Testis (tissue), 2 donors: ENCODE measurements at regions not wholly inside any gene's neighbourhood (a gene's known extent, or its start where the extent isn't known, plus 50 kb on each side); places are given as distances from the start of the nearest gene placed in this dataset.

Experiments used
- CTCF ChIP-seq, 3 experiments: fragments of 450-650 bp in 2 of 3; fragments of 200-600 bp in 1 of 3; sonication (generic) in 1 of 3; IDR thresholded peaks; one replicate each; pipeline ENCODE4 v1.5.1; 2016 to 2019; ENCODE audit warnings: antibody characterized with exemption in 3 of 3, mild to moderate bottlenecking in 2 of 3, moderate library complexity in 1 of 3
- POLR2A ChIP-seq: fragments of 450-650 bp; IDR thresholded peaks from one replicate; pipeline ENCODE4 v1.6.1; 2017; ENCODE audit warnings: antibody characterized with exemption, mild to moderate bottlenecking, moderate library complexity

- TF ChIP-seq CTCF (IDR thresholded peaks at IDR 0.05) (peak; percentile 37 to 82 (median 68)), POLR2A (no peak)
These were observed 83.8 kb upstream of the GPR26 start for GRCh38 chr10:123582084-123582989.
